ENCODE measurements at regions not wholly inside any gene's neighbourhood (a gene's known extent, or its start where the extent isn't known, plus 50 kb on each side); places are given as distances from the start of the nearest gene placed in this dataset.

DNA sequence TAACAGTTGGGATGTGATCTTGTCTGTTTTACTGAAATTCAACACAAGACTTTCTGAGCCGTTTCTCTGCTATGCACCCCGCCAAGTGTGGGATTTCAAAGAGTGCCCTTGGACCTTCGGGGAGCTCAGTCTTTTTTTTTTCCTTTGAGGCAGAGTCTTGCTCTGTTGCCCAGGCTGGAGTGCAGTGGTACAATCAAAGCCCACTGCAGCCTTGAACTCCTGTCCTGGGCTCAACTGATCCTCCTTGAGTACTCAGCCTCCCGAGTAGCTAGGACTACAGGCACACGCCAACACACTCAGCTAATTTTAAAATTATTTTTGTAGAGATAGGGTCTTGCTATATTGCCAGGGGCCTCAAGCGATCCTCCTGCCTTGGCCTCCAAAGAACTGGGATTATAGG is 162.9 kb downstream of the BAMBI start:
- no peak for DNase-seq
- TF ChIP-seq, protein P1, sequence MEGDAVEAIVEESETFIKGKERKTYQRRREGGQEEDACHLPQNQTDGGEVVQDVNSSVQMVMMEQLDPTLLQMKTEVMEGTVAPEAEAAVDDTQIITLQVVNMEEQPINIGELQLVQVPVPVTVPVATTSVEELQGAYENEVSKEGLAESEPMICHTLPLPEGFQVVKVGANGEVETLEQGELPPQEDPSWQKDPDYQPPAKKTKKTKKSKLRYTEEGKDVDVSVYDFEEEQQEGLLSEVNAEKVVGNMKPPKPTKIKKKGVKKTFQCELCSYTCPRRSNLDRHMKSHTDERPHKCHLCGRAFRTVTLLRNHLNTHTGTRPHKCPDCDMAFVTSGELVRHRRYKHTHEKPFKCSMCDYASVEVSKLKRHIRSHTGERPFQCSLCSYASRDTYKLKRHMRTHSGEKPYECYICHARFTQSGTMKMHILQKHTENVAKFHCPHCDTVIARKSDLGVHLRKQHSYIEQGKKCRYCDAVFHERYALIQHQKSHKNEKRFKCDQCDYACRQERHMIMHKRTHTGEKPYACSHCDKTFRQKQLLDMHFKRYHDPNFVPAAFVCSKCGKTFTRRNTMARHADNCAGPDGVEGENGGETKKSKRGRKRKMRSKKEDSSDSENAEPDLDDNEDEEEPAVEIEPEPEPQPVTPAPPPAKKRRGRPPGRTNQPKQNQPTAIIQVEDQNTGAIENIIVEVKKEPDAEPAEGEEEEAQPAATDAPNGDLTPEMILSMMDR (IDR thresholded peaks at IDR 0.05; ENCODE audit: low read depth, low read length): no peak
- Histone ChIP-seq H3K9me3 (no peaks in the 10 kb centered on the region), H3K4me1 (peaks cover 6% of the 10 kb centered on the region; the same call in 1 of the 2 replicates), H3K4me3 (ENCODE audit: low read depth, low read length) (no peak overlapping the region), H3K36me3 (no peaks in the 10 kb centered on the region), H3K27me3 (no peaks in the 10 kb centered on the region)

DNA sequence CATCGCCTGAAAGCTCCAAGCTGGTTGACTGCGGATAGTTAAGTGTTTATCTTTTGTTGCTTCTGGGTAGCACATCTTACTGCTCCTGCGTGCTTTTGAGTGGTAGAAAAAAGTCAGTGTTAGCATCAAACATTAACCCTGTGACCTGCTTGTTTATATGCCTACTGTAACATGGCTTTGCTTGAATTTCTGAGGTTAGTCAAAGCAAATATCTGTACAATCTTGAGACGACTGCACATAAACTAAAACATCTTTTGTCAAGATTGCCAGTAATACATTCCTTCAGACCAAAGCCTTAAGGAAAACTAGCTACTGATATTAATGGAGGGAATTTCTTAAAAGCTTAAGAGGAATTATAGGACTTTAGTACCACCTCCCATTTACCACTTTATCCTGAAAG is 163.7 kb downstream of the BAMBI start:
- H3K4me3 ChIP-seq (ENCODE audit: low read depth, low read length): no peak overlapping the region
- peaks cover 6% of the 10 kb centered on the region; the same call in 1 of the 2 replicates for H3K4me1 ChIP-seq
- no peaks in the 10 kb centered on the region for H3K27me3 ChIP-seq
- no peaks in the 10 kb centered on the region for H3K9me3 ChIP-seq
- no peak for DNase-seq
- no peaks in the 10 kb centered on the region for H3K36me3 ChIP-seq
- TF ChIP-seq, protein P1 (IDR thresholded peaks at IDR 0.05; ENCODE audit: low read depth, low read length): no peak

DNA sequence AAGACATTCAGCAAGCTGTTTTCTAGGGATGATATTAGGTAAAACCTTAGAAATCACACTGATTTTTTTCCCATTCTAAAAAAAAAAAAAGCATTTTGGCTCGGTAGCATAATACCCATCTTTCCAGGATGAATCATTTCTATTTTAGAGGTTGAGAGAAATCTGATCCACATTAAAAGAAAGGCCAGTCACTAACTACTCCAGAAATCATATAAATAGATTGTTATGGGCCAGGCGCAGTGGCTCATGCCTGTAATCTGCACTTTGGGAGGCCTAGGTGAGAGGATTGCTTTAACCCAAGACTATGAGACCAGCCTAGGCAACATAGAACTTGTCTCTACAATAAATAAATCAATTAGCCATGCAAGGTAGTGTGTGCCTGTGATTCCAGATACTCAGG is 164.3 kb downstream of the BAMBI start:
- no peaks in the 10 kb centered on the region for H3K27me3 ChIP-seq
- no peaks in the 10 kb centered on the region for H3K9me3 ChIP-seq
- no peak for DNase-seq

DNA sequence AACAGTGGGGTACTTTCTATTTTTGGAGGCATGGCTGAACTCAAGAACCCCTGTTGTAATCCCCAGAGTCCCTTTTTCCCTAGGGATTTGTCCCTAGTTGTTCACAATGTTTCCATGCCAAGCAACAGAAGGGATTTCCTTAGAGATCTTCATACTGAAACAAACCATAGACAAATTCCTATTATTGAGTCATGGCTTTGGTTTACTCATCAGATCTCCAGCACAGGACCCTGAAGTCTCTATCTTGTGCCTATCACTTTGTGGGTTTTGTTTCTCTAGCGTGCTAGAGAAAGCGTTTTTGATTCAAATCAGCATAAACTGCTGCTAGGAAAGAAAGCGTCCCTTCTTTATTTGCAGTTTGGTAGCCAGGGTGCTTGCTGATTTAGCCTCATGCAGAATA is 165.0 kb downstream of the BAMBI start:
- Histone ChIP-seq H3K4me3 (ENCODE audit: low read depth, low read length) (no peak overlapping the region), H3K9me3 (no peaks in the 10 kb centered on the region), H3K27me3 (no peaks in the 10 kb centered on the region), H3K36me3 (no peaks in the 10 kb centered on the region), H3K4me1 (peaks cover 6% of the 10 kb centered on the region; the same call in 1 of the 2 replicates)
- TF ChIP-seq, protein P1 (IDR thresholded peaks at IDR 0.05; ENCODE audit: low read depth, low read length): no peak
- no peak for DNase-seq

More for the DNA sequence above, 164.3 kb downstream of the BAMBI start:
- TF ChIP-seq, protein P1 (IDR thresholded peaks at IDR 0.05; ENCODE audit: low read depth, low read length): no peak
- H3K4me3 ChIP-seq (ENCODE audit: low read depth, low read length): no peak overlapping the region
- no peaks in the 10 kb centered on the region for H3K36me3 ChIP-seq
- H3K4me1 ChIP-seq: peaks cover 6% of the 10 kb centered on the region; the same call in 1 of the 2 replicates

DNA sequence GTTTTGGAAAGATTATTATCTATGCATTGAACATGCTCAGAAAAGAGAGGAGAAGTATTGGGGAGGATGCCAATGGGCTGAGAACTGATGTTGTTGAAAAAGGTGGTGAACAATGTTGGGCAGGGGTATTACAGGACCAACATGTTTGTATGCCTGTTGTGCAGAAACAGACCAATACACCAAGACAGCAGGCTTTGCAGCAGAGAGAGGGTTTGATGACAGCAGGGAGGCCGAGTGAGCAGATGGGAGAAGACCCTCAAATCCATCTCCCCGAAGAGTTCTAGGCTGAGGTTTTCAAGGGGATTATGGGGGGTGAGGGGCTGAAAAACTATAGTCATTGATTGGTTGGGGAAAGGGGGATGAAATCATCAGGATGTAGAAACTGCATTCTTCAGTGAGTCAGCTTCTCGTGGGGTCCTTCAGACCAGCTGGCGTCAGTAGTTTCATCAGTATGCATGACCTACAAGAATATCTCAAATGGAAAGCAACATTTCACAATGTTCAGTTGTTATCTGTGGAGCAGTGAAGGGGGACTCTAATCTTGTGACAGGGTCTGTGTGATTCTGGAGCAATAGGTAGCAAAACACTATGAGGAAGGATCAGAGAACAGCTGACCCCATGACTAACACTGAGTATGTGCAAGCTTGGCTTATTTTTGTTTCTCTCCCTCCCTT is 167.8 kb downstream of the BAMBI start:
- Histone ChIP-seq H3K4me3 (ENCODE audit: low read depth, low read length) (no peak overlapping the region), H3K9me3 (no peaks in the 10 kb centered on the region), H3K27me3 (no peaks in the 10 kb centered on the region), H3K4me1 (peaks cover 3% of the 10 kb centered on the region; the same call in 1 of the 2 replicates), H3K36me3 (no peaks in the 10 kb centered on the region)
- TF ChIP-seq, protein P1 (IDR thresholded peaks at IDR 0.05; ENCODE audit: low read depth, low read length): no peak
- no peak for DNase-seq

DNA sequence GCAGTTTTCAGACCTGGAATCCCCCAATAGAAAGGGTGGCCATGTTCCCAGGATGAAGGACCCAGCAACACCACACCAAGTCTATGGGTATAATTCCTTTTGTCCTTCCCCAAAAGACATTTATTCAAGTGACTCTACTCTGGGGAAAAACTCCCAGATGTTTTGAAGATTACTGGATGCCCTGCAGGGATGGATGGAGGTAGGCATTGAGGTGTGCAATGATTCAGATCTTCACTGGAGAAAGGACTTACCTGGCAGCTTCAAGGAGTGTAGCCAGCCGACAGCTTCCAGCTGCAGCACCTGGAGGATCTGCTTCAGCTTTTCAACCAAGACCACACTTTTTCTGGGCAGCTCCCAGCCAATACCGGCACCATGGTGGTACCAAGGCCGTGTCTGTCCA is 172.0 kb downstream of the BAMBI start:
- H3K9me3 ChIP-seq: no peaks in the 10 kb centered on the region
- H3K4me3 ChIP-seq (ENCODE audit: low read depth, low read length): no peak overlapping the region
- H3K4me1 ChIP-seq: no peaks in the 10 kb centered on the region
- TF ChIP-seq, protein P1 (IDR thresholded peaks at IDR 0.05; ENCODE audit: low read depth, low read length): no peak
- no peaks in the 10 kb centered on the region for H3K36me3 ChIP-seq
- no peak for DNase-seq
- H3K27me3 ChIP-seq: no peaks in the 10 kb centered on the region

Data from BE2C (cell line).